22Rv1 (cell line): ENCODE measurements at regions not wholly inside any gene's neighbourhood (a gene's known extent, or its start where the extent isn't known, plus 50 kb on each side); places are given as distances from the start of the nearest gene placed in this dataset.

ENCODE experiments used
- H3K27ac ChIP-seq: fragments of 450-650 bp; 2 replicates; pipeline ENCODE4 v1.5.1; 2017
- ZFX ChIP-seq: fragments of 450-650 bp; IDR thresholded peaks from 2 replicates; pipeline ENCODE4 v1.6.1; 2017; ENCODE audit warnings: antibody characterized with exemption, borderline replicate concordance
- TF ChIP-seq, protein P1 (sequence below): fragments of 450-650 bp; IDR thresholded peaks from 2 replicates; pipeline ENCODE4 v1.5.1; 2017; ENCODE audit warnings: mild to moderate bottlenecking

DNA sequence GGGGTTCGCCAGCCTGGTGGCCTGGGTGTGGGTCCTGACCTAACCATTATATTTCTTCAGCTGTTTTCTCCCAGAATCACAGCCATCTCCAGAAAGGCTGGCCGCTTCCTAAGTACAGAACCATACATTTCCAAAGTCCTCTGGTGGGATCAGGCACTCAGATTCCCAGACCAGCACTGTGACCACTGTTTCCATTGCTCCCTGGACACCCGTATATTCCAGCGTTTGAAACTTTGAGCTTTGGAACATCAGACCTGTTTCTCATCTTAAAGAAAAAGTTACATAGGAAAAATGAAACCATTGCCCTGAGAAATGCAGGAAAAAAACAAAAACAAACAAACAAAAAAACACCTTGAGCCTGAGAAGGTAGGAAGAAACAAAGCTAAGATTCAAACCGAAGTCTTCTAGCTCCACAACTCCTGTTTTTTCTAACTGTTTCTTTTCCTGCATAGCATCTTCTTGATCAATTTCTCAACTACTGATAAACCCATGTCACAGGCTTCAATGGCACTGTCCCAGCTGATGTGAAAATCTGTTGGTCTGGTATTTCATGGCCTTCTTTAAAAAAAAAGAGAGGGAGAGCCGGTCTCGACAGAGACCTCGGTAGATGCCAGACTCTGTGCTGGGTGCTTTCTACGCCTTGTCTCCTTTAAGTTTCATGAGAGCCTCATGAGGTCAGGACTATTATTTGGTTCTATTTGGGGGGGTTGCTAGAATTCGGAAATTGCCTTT, 221.3 kb downstream of the TOMM20 start:
- TF ChIP-seq, protein P1, sequence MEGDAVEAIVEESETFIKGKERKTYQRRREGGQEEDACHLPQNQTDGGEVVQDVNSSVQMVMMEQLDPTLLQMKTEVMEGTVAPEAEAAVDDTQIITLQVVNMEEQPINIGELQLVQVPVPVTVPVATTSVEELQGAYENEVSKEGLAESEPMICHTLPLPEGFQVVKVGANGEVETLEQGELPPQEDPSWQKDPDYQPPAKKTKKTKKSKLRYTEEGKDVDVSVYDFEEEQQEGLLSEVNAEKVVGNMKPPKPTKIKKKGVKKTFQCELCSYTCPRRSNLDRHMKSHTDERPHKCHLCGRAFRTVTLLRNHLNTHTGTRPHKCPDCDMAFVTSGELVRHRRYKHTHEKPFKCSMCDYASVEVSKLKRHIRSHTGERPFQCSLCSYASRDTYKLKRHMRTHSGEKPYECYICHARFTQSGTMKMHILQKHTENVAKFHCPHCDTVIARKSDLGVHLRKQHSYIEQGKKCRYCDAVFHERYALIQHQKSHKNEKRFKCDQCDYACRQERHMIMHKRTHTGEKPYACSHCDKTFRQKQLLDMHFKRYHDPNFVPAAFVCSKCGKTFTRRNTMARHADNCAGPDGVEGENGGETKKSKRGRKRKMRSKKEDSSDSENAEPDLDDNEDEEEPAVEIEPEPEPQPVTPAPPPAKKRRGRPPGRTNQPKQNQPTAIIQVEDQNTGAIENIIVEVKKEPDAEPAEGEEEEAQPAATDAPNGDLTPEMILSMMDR = no peak
- no peak for TF ChIP-seq ZFX
- H3K27ac ChIP-seq = no peak overlapping the region

GRCh38 chr1:234906654-234907053, 222.0 kb downstream of the TOMM20 start:
- H3K27ac ChIP-seq = no peak overlapping the region
- TF ChIP-seq ZFX = no peak
- TF ChIP-seq, protein P1 = no peak

- TF ChIP-seq, protein P1 = no peak
- TF ChIP-seq ZFX = no peak
These were observed 225.7 kb downstream of the TOMM20 start for GRCh38 chr1:234902774-234903547.

DNA sequence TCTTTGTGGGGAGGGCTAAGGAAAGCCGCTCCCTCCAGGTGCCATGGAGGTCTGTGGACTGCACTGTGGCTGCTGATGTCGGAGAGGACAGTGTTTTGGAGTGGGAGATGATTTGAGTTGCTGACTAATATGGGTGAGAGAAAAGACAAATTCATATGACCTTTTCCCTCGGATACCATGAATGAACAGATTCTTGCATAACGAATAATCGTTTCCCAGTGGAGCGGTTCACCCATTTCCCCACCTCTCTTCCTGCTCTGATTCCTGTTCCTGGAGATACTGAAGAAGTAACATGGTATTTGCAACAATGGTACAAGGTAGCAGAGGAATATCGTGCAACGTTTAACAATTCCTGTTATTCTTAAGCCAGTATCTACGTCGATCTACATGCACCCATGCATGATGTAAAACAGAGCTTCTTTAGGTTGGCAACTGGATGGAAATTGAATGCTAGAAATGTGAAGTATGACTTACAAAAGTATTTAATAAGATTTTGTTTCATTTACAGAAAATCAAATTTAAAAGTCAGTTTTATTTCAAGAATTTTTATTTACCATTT, 227.1 kb downstream of the TOMM20 start:
- TF ChIP-seq, protein P1 = no peak
- no peak for TF ChIP-seq ZFX
- H3K27ac ChIP-seq = no peak overlapping the region

More at GRCh38 chr1:234902774-234903547, 225.7 kb downstream of the TOMM20 start:
- no peak overlapping the region for H3K27ac ChIP-seq

- no peak overlapping the region for H3K27ac ChIP-seq
- TF ChIP-seq, protein P1 = no peak
- TF ChIP-seq ZFX = no peak
These were observed 228.0 kb downstream of the TOMM20 start for GRCh38 chr1:234900595-234900994.

DNA sequence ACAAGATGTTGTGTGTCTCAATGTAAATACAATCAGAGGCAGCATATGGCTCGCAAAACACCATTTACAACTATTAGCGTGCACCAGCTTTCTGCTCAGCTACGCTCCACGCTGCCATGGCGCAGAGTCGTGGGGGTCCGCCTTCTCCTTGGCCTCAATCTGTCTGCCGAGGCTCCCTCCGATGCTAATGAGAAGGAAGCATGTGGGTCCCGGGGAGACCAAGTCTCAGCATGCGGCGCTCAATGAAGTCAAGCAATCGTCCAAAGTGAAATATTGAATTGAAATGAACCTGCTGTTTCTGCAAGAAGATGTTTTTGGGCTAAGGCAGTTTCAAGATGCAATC, 228.9 kb downstream of the TOMM20 start:
- H3K27ac ChIP-seq = no peak overlapping the region
- no peak for TF ChIP-seq ZFX
- TF ChIP-seq, protein P1 = no peak

DNA sequence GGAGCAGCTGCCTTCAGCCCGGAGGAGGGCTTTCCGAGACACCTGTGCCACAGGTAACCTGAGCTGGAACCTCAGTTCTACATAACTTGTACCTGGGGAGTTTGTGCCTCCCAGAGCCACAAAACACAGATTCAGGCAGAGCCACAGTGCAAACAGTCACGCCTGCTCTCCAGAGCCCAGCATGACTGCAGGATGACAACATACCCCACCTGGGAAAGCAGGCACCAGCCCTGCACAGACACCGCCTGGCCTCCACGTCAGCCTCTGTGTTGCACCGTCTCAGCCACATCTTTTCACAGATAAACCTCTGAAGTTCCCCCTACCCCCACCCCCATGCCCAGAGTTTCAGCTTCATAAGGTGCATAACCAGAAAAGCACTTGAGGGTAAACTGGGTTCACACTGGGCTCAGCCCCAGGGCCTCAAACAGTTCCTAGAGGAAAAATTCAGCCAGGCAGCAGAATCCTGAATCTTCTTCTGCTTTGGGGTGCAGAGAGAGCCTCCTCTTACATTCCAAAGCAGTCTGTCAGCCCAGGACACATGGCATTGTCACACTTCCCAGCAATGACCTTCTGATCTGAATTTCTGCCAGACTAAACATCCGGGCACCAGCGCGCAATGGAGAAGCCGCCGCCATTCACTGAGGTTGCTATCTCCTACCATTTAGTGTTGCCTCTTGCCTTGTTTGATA, 229.5 kb downstream of the TOMM20 start:
- H3K27ac ChIP-seq = no peak overlapping the region
- TF ChIP-seq, protein P1 = no peak
- TF ChIP-seq ZFX = no peak
